HG03039 (cell line): ENCODE measurements at regions not wholly inside any gene's neighbourhood (a gene's known extent, or its start where the extent isn't known, plus 50 kb on each side); places are given as distances from the start of the nearest gene placed in this dataset.
"Not testable (repeated sequence)": the region's sequence is repeated elsewhere in the genome, so short reads cannot be mapped to it uniquely, and the experiment has no call there.

ENCODE experiments used
- ATAC-seq: cut with Tn5 transposase; IDR thresholded peaks from one replicate; pipeline ENCODE4 v1.9.1; 2021; ENCODE audit warnings: mild to moderate bottlenecking, moderate library complexity; ENCODE audit not compliant: unreplicated experiment

- no peak for ATAC-seq
Observed at GRCh38 chr10:117458571-117458970, 83.3 kb upstream of the PDZD8 start.

- no peak for ATAC-seq
Observed at GRCh38 chr10:117457932-117458331, 82.7 kb upstream of the PDZD8 start.

DNA sequence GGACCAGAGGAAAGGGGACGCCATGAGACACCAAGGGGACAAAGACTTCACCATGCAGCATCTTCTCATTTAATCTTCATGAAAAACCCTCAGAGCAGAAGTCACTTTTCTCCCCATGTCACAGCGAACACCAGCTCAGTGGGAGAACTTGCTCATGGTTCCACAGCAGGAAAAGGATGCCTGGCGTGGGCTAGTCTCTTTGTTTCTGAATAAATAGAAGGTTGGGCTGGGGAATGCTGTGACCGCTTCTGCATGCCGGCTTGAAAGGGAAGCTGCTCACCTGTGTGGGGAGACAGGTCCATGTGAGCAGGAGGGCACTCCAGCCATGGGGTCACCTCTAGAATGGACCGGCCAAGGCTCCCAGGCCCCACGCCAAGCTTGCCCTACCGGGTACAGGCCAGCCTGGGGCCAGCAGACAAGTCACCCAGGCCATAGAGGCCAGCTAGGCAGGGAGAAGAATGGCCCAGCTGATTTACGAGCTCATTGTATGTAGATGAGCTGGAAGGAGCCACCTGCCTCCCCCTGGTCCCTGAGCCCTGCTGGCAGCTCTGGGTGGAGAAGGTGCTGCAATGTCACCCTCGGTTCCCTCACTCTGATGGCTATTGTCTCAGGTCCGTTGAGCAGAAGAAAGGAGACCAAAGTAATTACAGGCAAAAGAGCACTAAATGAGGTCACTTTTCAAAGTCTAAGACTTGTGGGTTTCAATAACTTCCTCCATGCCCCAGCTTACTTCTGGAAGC, 82.0 kb upstream of the PDZD8 start:
- no peak for ATAC-seq

DNA sequence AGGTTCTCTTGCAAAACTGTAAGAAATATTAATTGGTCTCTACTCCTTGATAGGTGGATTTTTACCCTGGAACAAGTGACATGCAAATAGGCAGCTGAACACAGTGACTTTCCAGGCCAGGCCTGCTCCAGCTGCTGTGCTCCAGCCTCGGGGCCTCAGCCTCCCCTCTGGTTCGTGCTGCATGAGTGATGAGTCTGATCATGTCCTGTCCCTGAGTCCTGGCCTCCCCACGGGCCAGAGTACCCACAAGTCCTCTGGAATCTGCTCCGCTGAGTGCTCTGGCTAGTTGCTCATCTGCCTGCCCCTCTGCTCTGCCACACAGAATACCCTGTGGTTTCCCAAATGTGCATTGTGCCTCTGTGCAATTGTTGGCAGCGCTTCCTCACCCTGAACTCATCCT, 80.1 kb upstream of the PDZD8 start:
- ATAC-seq = no peak

- ATAC-seq = no peak
Observed at GRCh38 chr10:117454502-117454901, 79.3 kb upstream of the PDZD8 start.

- not testable (repeated sequence) for ATAC-seq
Observed at GRCh38 chr10:117453484-117453883, 78.2 kb upstream of the PDZD8 start.

DNA sequence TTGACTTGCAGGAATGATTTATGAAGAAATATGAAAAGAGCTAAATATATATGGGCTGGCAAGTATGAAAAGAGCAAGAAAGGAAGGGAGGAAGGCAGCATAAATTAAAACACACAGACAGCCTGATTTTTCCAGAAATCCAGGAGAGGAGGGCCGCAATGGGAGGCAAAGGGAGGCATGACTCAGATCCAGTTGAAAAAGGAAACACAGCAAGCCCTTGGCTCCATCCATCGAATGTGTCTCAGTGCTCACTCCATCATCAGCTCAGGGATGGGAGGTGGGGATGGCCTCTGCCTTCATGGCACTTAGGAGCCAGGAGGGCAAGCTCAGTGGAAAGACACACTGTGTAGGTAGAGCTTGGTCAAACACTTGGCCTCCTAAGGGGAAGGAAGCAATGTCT, 75.7 kb upstream of the PDZD8 start:
- no peak for ATAC-seq

- no peak for ATAC-seq
Observed at GRCh38 chr10:117449636-117450035, 74.4 kb upstream of the PDZD8 start.

GRCh38 chr10:117448802-117449201, 73.6 kb upstream of the PDZD8 start:
- ATAC-seq = no peak

- ATAC-seq = no peak
Observed at GRCh38 chr10:117445992-117446391, 70.8 kb upstream of the PDZD8 start.

DNA sequence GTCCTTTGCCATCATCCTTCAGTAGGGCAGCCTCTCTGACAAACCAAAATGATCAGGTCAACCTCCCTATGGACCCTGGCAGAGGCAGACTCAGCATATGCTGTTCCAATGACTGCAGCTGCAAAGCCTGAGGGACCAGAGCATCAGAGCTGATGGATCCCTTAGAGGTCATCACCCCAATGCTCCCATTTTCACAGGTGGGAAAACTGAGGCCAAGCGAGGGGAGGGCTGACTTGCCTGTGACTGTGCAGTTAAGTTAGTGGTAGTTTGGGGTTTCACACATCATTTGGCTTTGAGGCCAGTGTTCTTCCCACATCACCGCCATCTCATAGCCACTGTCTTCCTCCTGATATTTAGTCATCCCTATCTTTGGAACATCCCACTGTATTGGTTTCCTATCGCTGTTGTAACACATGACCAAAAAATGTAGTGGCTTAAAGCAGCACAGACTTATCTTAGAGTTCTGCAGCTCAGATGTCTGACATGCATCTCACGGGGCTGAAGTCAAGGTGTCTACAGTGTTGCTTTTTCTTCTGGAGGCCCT, 69.3 kb upstream of the PDZD8 start:
- no peak for ATAC-seq

- no peak for ATAC-seq
Observed at GRCh38 chr10:117443686-117444041, 68.4 kb upstream of the PDZD8 start.

- ATAC-seq = peak; percentile 77
Observed at GRCh38 chr10:117442944-117443685, 67.9 kb upstream of the PDZD8 start.

- peak; percentile 9 for ATAC-seq
Observed at GRCh38 chr10:117442521-117442920, 67.3 kb upstream of the PDZD8 start.

DNA sequence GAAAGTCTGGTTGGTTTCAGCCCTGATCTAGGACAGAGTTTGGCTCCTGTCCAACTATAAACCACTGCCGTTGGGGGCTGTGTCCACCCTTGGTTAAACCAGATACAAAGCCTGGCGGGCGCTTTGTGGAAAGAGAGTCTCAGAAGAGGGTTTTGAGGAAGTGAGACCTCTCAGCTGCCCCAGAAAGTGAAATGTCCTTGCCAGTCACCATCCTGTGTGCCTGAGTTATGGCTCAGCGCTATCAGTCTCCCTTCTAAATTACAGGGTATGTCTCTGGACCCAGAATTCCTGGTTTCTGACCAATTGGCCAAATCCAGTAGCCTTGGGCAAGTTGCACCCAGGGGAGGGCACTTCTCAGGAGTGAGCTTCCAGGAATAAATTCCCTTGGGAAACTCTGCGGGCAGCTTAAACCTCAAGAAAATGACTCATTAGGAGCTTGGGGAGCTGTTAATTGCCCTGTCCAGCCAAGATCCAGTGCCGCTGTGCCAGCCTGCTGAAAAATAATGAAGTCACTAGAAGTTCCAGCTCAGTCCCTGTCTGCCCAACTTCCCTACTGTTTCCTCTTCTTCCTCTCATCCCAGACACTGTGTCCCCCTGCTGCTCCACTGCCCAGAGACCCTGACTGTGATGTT, 66.7 kb upstream of the PDZD8 start:
- no peak for ATAC-seq

- no peak for ATAC-seq
Observed at GRCh38 chr10:117441361-117441760, 66.1 kb upstream of the PDZD8 start.

GRCh38 chr10:117439243-117439912, 64.1 kb upstream of the PDZD8 start:
- no peak for ATAC-seq

DNA sequence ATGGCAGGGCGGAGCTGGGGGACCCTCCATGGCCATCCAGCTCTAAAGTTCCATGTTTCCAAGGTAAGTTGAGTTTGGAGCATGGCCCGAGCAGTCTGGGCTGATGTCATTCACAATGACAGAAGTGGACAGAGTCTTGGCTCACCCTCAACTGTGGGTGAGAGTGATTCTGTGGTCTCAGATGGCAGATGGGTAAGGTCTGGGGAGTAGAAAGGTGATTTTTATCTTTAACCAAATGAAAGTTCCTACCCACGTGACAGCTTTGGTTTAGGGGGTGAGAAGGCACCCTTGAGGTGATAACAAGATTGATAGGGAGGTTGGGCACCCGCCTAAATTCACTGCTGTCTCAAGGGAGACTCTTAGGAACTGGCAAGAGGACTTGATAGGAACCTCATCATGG, 57.6 kb upstream of the PDZD8 start:
- no peak for ATAC-seq

- no peak for ATAC-seq
Observed at GRCh38 chr10:117431160-117431559, 55.9 kb upstream of the PDZD8 start.

DNA sequence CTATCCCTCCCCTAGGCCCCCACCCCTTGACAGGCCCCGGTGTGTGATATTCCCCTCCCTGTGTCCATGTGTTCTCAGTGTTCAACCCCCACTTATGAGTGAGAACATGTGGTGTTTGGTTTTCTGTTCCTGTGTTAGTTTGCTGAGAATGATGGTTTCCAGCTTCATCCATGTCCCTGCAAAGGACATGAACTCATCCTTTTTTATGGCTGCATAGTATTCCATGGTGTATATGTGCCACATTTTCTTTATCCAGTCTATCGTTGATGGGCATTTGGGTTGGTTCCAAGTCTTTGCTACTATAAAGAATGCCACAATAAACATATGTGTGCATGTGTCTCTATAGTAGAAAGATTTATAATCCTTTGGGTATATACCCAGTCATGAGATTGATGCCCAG, 55.3 kb upstream of the PDZD8 start:
- ATAC-seq = not testable (repeated sequence)

GRCh38 chr10:117429643-117430265, 54.5 kb upstream of the PDZD8 start:
- no peak for ATAC-seq
